GM06990 (cell line): ENCODE measurements at regions not wholly inside any gene's neighbourhood (a gene's known extent, or its start where the extent isn't known, plus 50 kb on each side); places are given as distances from the start of the nearest gene placed in this dataset.

Experiments
- DNase-seq: peaks from one replicate; pipeline ENCODE4 v3.0.0-alpha.2; 2011; ENCODE audit not compliant: insufficient read length; ENCODE audit errors: extremely low read depth
- H3K27me3 ChIP-seq: replicated peaks from 2 replicates; pipeline ENCODE4 v1.6.0; 2011; ENCODE audit warnings: low read length; ENCODE audit not compliant: control insufficient read depth, insufficient read depth
- H3K36me3 ChIP-seq: 2 replicates; pipeline ENCODE4 v1.5.1; 2011; ENCODE audit warnings: low read length; ENCODE audit not compliant: control insufficient read depth, insufficient read depth
- H3K4me3 ChIP-seq: replicated peaks from 2 replicates; pipeline ENCODE4 v1.5.1; 2011; ENCODE audit warnings: low read depth, mild to moderate bottlenecking, control low read depth, low read length
- CTCF ChIP-seq: IDR thresholded peaks from 2 replicates; pipeline ENCODE4 v1.5.1; 2011; ENCODE audit warnings: low read length, control low read depth, mild to moderate bottlenecking, inconsistent platforms; ENCODE audit not compliant: insufficient read depth, poor library complexity, severe bottlenecking

- DNase-seq = no peak
- H3K27me3 ChIP-seq = no peaks in the 10 kb centered on the region
- no peak for TF ChIP-seq CTCF
- no peaks in the 10 kb centered on the region for H3K36me3 ChIP-seq
- H3K4me3 ChIP-seq = no peak overlapping the region
Observed at GRCh38 chr6:100194535-100194934, 200.5 kb upstream of the MCHR2 start.

- TF ChIP-seq CTCF = no peak
- Histone ChIP-seq H3K36me3 (no peaks in the 10 kb centered on the region), H3K4me3 (no peak overlapping the region), H3K27me3 (no peaks in the 10 kb centered on the region)
- DNase-seq = no peak
Observed at GRCh38 chr6:100188754-100189153, 194.7 kb upstream of the MCHR2 start.

GRCh38 chr6:100186552-100186951, 192.5 kb upstream of the MCHR2 start:
- no peak overlapping the region for H3K4me3 ChIP-seq
- no peaks in the 10 kb centered on the region for H3K36me3 ChIP-seq
- H3K27me3 ChIP-seq = no peaks in the 10 kb centered on the region
- TF ChIP-seq CTCF = no peak
- no peak for DNase-seq

GRCh38 chr6:100185615-100186014, 191.6 kb upstream of the MCHR2 start:
- H3K27me3 ChIP-seq = no peaks in the 10 kb centered on the region
- DNase-seq = no peak
- no peak for TF ChIP-seq CTCF
- H3K4me3 ChIP-seq = no peak overlapping the region
- no peaks in the 10 kb centered on the region for H3K36me3 ChIP-seq

- no peaks in the 10 kb centered on the region for H3K27me3 ChIP-seq
- DNase-seq = no peak
- no peak overlapping the region for H3K4me3 ChIP-seq
- H3K36me3 ChIP-seq = no peaks in the 10 kb centered on the region
- no peak for TF ChIP-seq CTCF
Observed at GRCh38 chr6:100184473-100184872, 190.4 kb upstream of the MCHR2 start.

- H3K27me3 ChIP-seq = no peaks in the 10 kb centered on the region
- no peak for TF ChIP-seq CTCF
- no peaks in the 10 kb centered on the region for H3K36me3 ChIP-seq
- H3K4me3 ChIP-seq = no peak overlapping the region
- DNase-seq = no peak
Observed at GRCh38 chr6:100182313-100182712, 188.3 kb upstream of the MCHR2 start.
